ENCODE measurements at regions not wholly inside any gene's neighbourhood (a gene's known extent, or its start where the extent isn't known, plus 50 kb on each side); places are given as distances from the start of the nearest gene placed in this dataset.

GRCh38 chr18:8484951-8485350 lies 124.3 kb upstream of the RAB12 start (continued):
- TF ChIP-seq MYNN (tag by site-specific recombination; IDR thresholded peaks at IDR 0.05; ENCODE audit: borderline replicate concordance) = no peak
- TF ChIP-seq ZNF169 (tag by site-specific recombination; IDR thresholded peaks at IDR 0.05) = no peak
- no peak for TF ChIP-seq HOXA7 (CRISPR knock-in tag; IDR thresholded peaks at IDR 0.05; ENCODE audit: borderline replicate concordance)
- no peak for TF ChIP-seq ZNF514 (tag by site-specific recombination; IDR thresholded peaks at IDR 0.05)
- TF ChIP-seq ZNF175 (tag by site-specific recombination; IDR thresholded peaks at IDR 0.05) = no peak
- TF ChIP-seq ZFHX2 (tag by site-specific recombination; conservative IDR thresholded peaks at IDR 0.05) = no peak
- TF ChIP-seq ZNF596 (tag by site-specific recombination; IDR thresholded peaks at IDR 0.05) = no peak
- no peak for TF ChIP-seq ZNF558 (tag by site-specific recombination; IDR thresholded peaks at IDR 0.05)
- TF ChIP-seq SP7 (tag by site-specific recombination; IDR thresholded peaks at IDR 0.05) = no peak

GRCh38 chr18:8489761-8490160 lies 119.5 kb upstream of the RAB12 start:
- Histone ChIP-seq H3K4me1 (ENCODE audit: control insufficient read depth, insufficient read depth, low read length) (no peaks in the 10 kb centered on the region), H3K9me3 (ENCODE audit: control insufficient read depth, insufficient read depth, low read depth, low read length) (no peaks in the 10 kb centered on the region), H3K4me3 (ENCODE audit: low read depth, low read length) (no peak overlapping the region), H3K27ac (ENCODE audit: extremely low read depth, low read depth, low read length) (no peak overlapping the region), H3K36me3 (ENCODE audit: control insufficient read depth in 2 of 2, insufficient read depth in 1 of 2, low read length in 2 of 2) (no peaks in the 10 kb centered on the region)
- TF ChIP-seq ZNF677 (tag by site-specific recombination; IDR thresholded peaks at IDR 0.05) = no peak
- no peak for TF ChIP-seq ZNF423 (tag by site-specific recombination; IDR thresholded peaks at IDR 0.05)
- no peak for TF ChIP-seq MYNN (tag by site-specific recombination; IDR thresholded peaks at IDR 0.05; ENCODE audit: borderline replicate concordance)
- no peak for TF ChIP-seq ZNF248 (tag by site-specific recombination; IDR thresholded peaks at IDR 0.05)
- TF ChIP-seq ZNF16 (tag by site-specific recombination; IDR thresholded peaks at IDR 0.05; ENCODE audit: low read depth) = no peak
- no peak for TF ChIP-seq KLF7 (tag by site-specific recombination; IDR thresholded peaks at IDR 0.05; ENCODE audit: borderline replicate concordance)
- no peak for TF ChIP-seq AEBP2 (tag by site-specific recombination; IDR thresholded peaks at IDR 0.05; ENCODE audit: borderline replicate concordance)
- no peak for TF ChIP-seq BCL11B (tag by site-specific recombination; IDR thresholded peaks at IDR 0.05; ENCODE audit: low read depth)
- TF ChIP-seq ZBTB20 (tag by site-specific recombination; IDR thresholded peaks at IDR 0.05) = no peak
- no peak for TF ChIP-seq ZNF214 (tag by site-specific recombination; IDR thresholded peaks at IDR 0.05; ENCODE audit: borderline replicate concordance)
- TF ChIP-seq ZNF560 (tag by site-specific recombination; IDR thresholded peaks at IDR 0.05; ENCODE audit: borderline replicate concordance) = no peak
- no peak for TF ChIP-seq ZNF175 (tag by site-specific recombination; IDR thresholded peaks at IDR 0.05)
- TF ChIP-seq KLF10 (tag by site-specific recombination; IDR thresholded peaks at IDR 0.05) = no peak
- no peak for TF ChIP-seq SP3 (tag by site-specific recombination; IDR thresholded peaks at IDR 0.05)
- POLR2A ChIA-PET = no interaction called here
- CTCF ChIA-PET = interaction anchor here (1.0 to 1.7 kb wide), 2 partner anchors 9 to 11 kb away, joined by 6 to 9 read pairs; no protein-coding TSS in a partner anchor

- ChIA-PET POLR2A (no interaction called here), CTCF (interaction anchor here (0.7 to 1.7 kb wide), 3 partner anchors 11 to 1956 kb away, joined by 4 to 7 read pairs (median 5); no protein-coding TSS in a partner anchor)
- Histone ChIP-seq H3K27ac (ENCODE audit: extremely low read depth, low read depth, low read length) (no peak overlapping the region), H3K9me3 (ENCODE audit: control insufficient read depth, insufficient read depth, low read depth, low read length) (no peaks in the 10 kb centered on the region), H3K36me3 (ENCODE audit: control insufficient read depth in 2 of 2, insufficient read depth in 1 of 2, low read length in 2 of 2) (no peaks in the 10 kb centered on the region), H3K4me3 (ENCODE audit: low read depth, low read length) (no peak overlapping the region), H3K4me1 (ENCODE audit: control insufficient read depth, insufficient read depth, low read length) (no peaks in the 10 kb centered on the region)
- TF ChIP-seq ZBTB17 (tag by site-specific recombination; IDR thresholded peaks at IDR 0.05) (no peak), ZNF169 (tag by site-specific recombination; IDR thresholded peaks at IDR 0.05) (no peak), ZSCAN23 (tag by site-specific recombination; IDR thresholded peaks at IDR 0.05) (no peak), ZBTB48 (tag by site-specific recombination; IDR thresholded peaks at IDR 0.05) (no peak), ZNF354C (tag by site-specific recombination; IDR thresholded peaks at IDR 0.05; ENCODE audit: borderline replicate concordance, low read depth) (no peak), ZBTB11 (tag by site-specific recombination; conservative IDR thresholded peaks at IDR 0.05; ENCODE audit: low read depth) (no peak), ZNF510 (tag by site-specific recombination; IDR thresholded peaks at IDR 0.05; ENCODE audit: insufficient replicate concordance) (no peak), SP3 (tag by site-specific recombination; IDR thresholded peaks at IDR 0.05) (no peak), ZNF704 (tag by site-specific recombination; IDR thresholded peaks at IDR 0.05) (no peak), ZNF596 (tag by site-specific recombination; IDR thresholded peaks at IDR 0.05) (no peak), ZNF112 (tag by site-specific recombination; IDR thresholded peaks at IDR 0.05) (no peak), EGR2 (tag by site-specific recombination; IDR thresholded peaks at IDR 0.05; ENCODE audit: low read depth) (no peak)
These were observed 117.7 kb upstream of the RAB12 start for GRCh38 chr18:8491516-8491915.
